HUES48 (cell line): ENCODE measurements at regions not wholly inside any gene's neighbourhood (a gene's known extent, or its start where the extent isn't known, plus 50 kb on each side); places are given as distances from the start of the nearest gene placed in this dataset.

Source experiments
- H3K27ac ChIP-seq: one replicate; pipeline ENCODE4 v1.7.0; 2013; ENCODE audit warnings: low read depth, low read length, inconsistent platforms
- H3K27me3 ChIP-seq: 2 replicates; pipeline ENCODE4 v1.6.1; 2013; ENCODE audit warnings: mild to moderate bottlenecking, low read length; ENCODE audit not compliant: control insufficient read depth, insufficient read depth
- H3K36me3 ChIP-seq: 2 replicates; pipeline ENCODE4 v1.6.1; 2013; ENCODE audit warnings: low read length; ENCODE audit not compliant: control insufficient read depth, insufficient read depth
- H3K4me1 ChIP-seq: 2 replicates; pipeline ENCODE4 v1.6.1; 2013; ENCODE audit warnings: mild to moderate bottlenecking, low read length; ENCODE audit not compliant: control insufficient read depth, insufficient read depth
- H3K4me3 ChIP-seq: 2 replicates; pipeline ENCODE4 v1.5.1; 2013; ENCODE audit warnings: mild to moderate bottlenecking, low read depth, low read length
- H3K9ac ChIP-seq: 2 replicates; pipeline ENCODE4 v1.6.1; 2013; ENCODE audit warnings: mild to moderate bottlenecking, low read depth, low read length, moderate library complexity
- H3K9me3 ChIP-seq: 2 replicates; pipeline ENCODE4 v1.6.1; 2013; ENCODE audit warnings: low read length; ENCODE audit not compliant: control insufficient read depth, insufficient read depth

- Histone ChIP-seq H3K27ac (no peak overlapping the region), H3K36me3 (no peaks in the 10 kb centered on the region), H3K27me3 (no peaks in the 10 kb centered on the region), H3K9ac (no peak overlapping the region), H3K4me3 (no peak overlapping the region), H3K9me3 (no peaks in the 10 kb centered on the region), H3K4me1 (peaks cover 11% of the 10 kb centered on the region)
These were observed 432.2 kb downstream of the HTR1B start for GRCh38 chr6:77030929-77031674.

GRCh38 chr6:77026341-77026740 is 436.9 kb downstream of the HTR1B start:
- no peaks in the 10 kb centered on the region for H3K4me1 ChIP-seq
- no peak overlapping the region for H3K4me3 ChIP-seq
- H3K9ac ChIP-seq: no peak overlapping the region
- H3K36me3 ChIP-seq: no peaks in the 10 kb centered on the region
- H3K27ac ChIP-seq: no peak overlapping the region
- H3K27me3 ChIP-seq: no peaks in the 10 kb centered on the region
- no peaks in the 10 kb centered on the region for H3K9me3 ChIP-seq

- Histone ChIP-seq H3K9me3 (no peaks in the 10 kb centered on the region), H3K4me1 (no peaks in the 10 kb centered on the region), H3K9ac (no peak overlapping the region), H3K4me3 (no peak overlapping the region), H3K27ac (no peak overlapping the region), H3K27me3 (no peaks in the 10 kb centered on the region), H3K36me3 (no peaks in the 10 kb centered on the region)
These were observed 437.5 kb downstream of the HTR1B start for GRCh38 chr6:77025736-77026223.

GRCh38 chr6:77021778-77022177 is 441.5 kb downstream of the HTR1B start:
- Histone ChIP-seq H3K4me1 (no peaks in the 10 kb centered on the region), H3K4me3 (no peak overlapping the region), H3K27ac (no peak overlapping the region), H3K9me3 (no peaks in the 10 kb centered on the region), H3K27me3 (no peaks in the 10 kb centered on the region), H3K9ac (no peak overlapping the region), H3K36me3 (no peaks in the 10 kb centered on the region)

GRCh38 chr6:77021232-77021631 is 442.1 kb downstream of the HTR1B start:
- no peak overlapping the region for H3K27ac ChIP-seq
- no peak overlapping the region for H3K9ac ChIP-seq
- H3K4me3 ChIP-seq: no peak overlapping the region
- no peaks in the 10 kb centered on the region for H3K9me3 ChIP-seq
- no peaks in the 10 kb centered on the region for H3K36me3 ChIP-seq
- no peaks in the 10 kb centered on the region for H3K27me3 ChIP-seq
- no peaks in the 10 kb centered on the region for H3K4me1 ChIP-seq

- Histone ChIP-seq H3K27ac (no peak overlapping the region), H3K36me3 (no peaks in the 10 kb centered on the region), H3K9ac (no peak overlapping the region), H3K9me3 (no peaks in the 10 kb centered on the region), H3K27me3 (no peaks in the 10 kb centered on the region), H3K4me1 (no peaks in the 10 kb centered on the region), H3K4me3 (no peak overlapping the region)
These were observed 444.2 kb downstream of the HTR1B start for GRCh38 chr6:77019081-77019480.

GRCh38 chr6:77017537-77017936 is 445.8 kb downstream of the HTR1B start:
- Histone ChIP-seq H3K4me3 (no peak overlapping the region), H3K36me3 (no peaks in the 10 kb centered on the region), H3K9ac (no peak overlapping the region), H3K27ac (no peak overlapping the region), H3K4me1 (no peaks in the 10 kb centered on the region), H3K9me3 (no peaks in the 10 kb centered on the region), H3K27me3 (no peaks in the 10 kb centered on the region)

- H3K36me3 ChIP-seq: no peaks in the 10 kb centered on the region
- H3K27ac ChIP-seq: no peak overlapping the region
- peaks cover 4% of the 10 kb centered on the region; the same call in 1 of the 2 replicates for H3K9me3 ChIP-seq
- H3K4me3 ChIP-seq: no peak overlapping the region
- no peaks in the 10 kb centered on the region for H3K4me1 ChIP-seq
- H3K9ac ChIP-seq: no peak overlapping the region
- no peaks in the 10 kb centered on the region for H3K27me3 ChIP-seq
These were observed 447.9 kb downstream of the HTR1B start for GRCh38 chr6:77015350-77015749.

GRCh38 chr6:77011929-77012545 is 451.3 kb downstream of the HTR1B start:
- Histone ChIP-seq H3K36me3 (no peaks in the 10 kb centered on the region), H3K9ac (no peak overlapping the region), H3K27ac (no peak overlapping the region), H3K4me1 (no peaks in the 10 kb centered on the region), H3K4me3 (no peak overlapping the region), H3K27me3 (no peaks in the 10 kb centered on the region), H3K9me3 (peaks cover 4% of the 10 kb centered on the region; the same call in 1 of the 2 replicates)

- peaks cover 4% of the 10 kb centered on the region; the same call in 1 of the 2 replicates for H3K9me3 ChIP-seq
- no peak overlapping the region for H3K27ac ChIP-seq
- no peaks in the 10 kb centered on the region for H3K36me3 ChIP-seq
These were observed 452.3 kb downstream of the HTR1B start for GRCh38 chr6:77010931-77011542.

GRCh38 chr6:76992553-76992952 is 470.7 kb downstream of the HTR1B start:
- Histone ChIP-seq H3K9me3 (peaks cover 7% of the 10 kb centered on the region; the same call in 1 of the 2 replicates), H3K36me3 (no peaks in the 10 kb centered on the region), H3K9ac (no peak overlapping the region), H3K27me3 (no peaks in the 10 kb centered on the region), H3K4me1 (no peaks in the 10 kb centered on the region), H3K27ac (no peak overlapping the region), H3K4me3 (no peak overlapping the region)

More at GRCh38 chr6:77010931-77011542, 452.3 kb downstream of the HTR1B start:
- Histone ChIP-seq H3K9ac (no peak overlapping the region), H3K4me3 (no peak overlapping the region), H3K27me3 (no peaks in the 10 kb centered on the region), H3K4me1 (no peaks in the 10 kb centered on the region)
